ENCODE measurements at regions not wholly inside any gene's neighbourhood (a gene's known extent, or its start where the extent isn't known, plus 50 kb on each side); places are given as distances from the start of the nearest gene placed in this dataset.

GRCh38 chr1:60826320-60827094, 255.9 kb upstream of the NFIA start:
- Histone ChIP-seq H3K36me3 (ENCODE audit: control insufficient read depth in 4 of 4, insufficient read depth in 4 of 4, low read length in 3 of 4) (no peaks in the 10 kb centered on the region), H3K9me3 (ENCODE audit: control extremely low read depth in 1 of 5, control insufficient read depth in 4 of 5, insufficient read depth in 2 of 5, low read depth in 1 of 5, low read length in 4 of 5) (peaks cover 0 to 3% (median 0%) of the 10 kb centered on the region in 5 experiments), H3K27ac (ENCODE audit: insufficient read depth in 1 of 2, low read depth in 1 of 2, low read length in 2 of 2, poor library complexity in 1 of 2, severe bottlenecking in 2 of 2) (no peak overlapping the region), H3K4me3 (ENCODE audit: control insufficient read depth in 1 of 7, extremely low read depth in 1 of 7, insufficient read depth in 4 of 7, low read depth in 2 of 7, low read length in 6 of 7) (no peak overlapping the region), H3K4me1 (ENCODE audit: control extremely low read depth in 1 of 4, control insufficient read depth in 4 of 4, insufficient read depth in 4 of 4, low read length in 3 of 4) (peaks cover 0 to 3% (median under 1%) of the 10 kb centered on the region in 4 experiments), H3K27me3 (replicated peaks in 2 of 5; ENCODE audit: control insufficient read depth in 4 of 5, insufficient read depth in 5 of 5, low read length in 4 of 5) (no peaks in the 10 kb centered on the region)
- POLR2A ChIA-PET: no interaction called here
- CTCF ChIA-PET: interaction anchor here (0.7 to 1.6 kb wide), 2 partner anchors 10 to 41 kb away, joined by 3 to 5 read pairs; no protein-coding TSS in a partner anchor
- WGBS (ENCODE audit: insufficient coverage): no CpG with 5 or more reads among the region's 2 CpGs
- DNase-seq: no peak

- ChIA-PET POLR2A (no interaction called here), CTCF (interaction anchor here (0.7 to 1.6 kb wide), 2 partner anchors 9 to 42 kb away, joined by 3 to 5 read pairs; no protein-coding TSS in a partner anchor)
- H3K9me3 ChIP-seq (ENCODE audit: control extremely low read depth in 1 of 5, control insufficient read depth in 4 of 5, insufficient read depth in 2 of 5, low read depth in 1 of 5, low read length in 4 of 5): peaks cover 0 to 3% (median 0%) of the 10 kb centered on the region in 5 experiments
- no peak overlapping the region for H3K27ac ChIP-seq (ENCODE audit: insufficient read depth in 1 of 2, low read depth in 1 of 2, low read length in 2 of 2, poor library complexity in 1 of 2, severe bottlenecking in 2 of 2)
- no peaks in the 10 kb centered on the region for H3K36me3 ChIP-seq (ENCODE audit: control insufficient read depth in 4 of 4, insufficient read depth in 4 of 4, low read length in 3 of 4)
- H3K27me3 ChIP-seq (replicated peaks in 2 of 5; ENCODE audit: control insufficient read depth in 4 of 5, insufficient read depth in 5 of 5, low read length in 4 of 5): no peaks in the 10 kb centered on the region
- peak in 2 of 3 donors; percentile 29 to 37 for DNase-seq
- H3K4me3 ChIP-seq (ENCODE audit: control insufficient read depth in 1 of 7, extremely low read depth in 1 of 7, insufficient read depth in 4 of 7, low read depth in 2 of 7, low read length in 6 of 7): no peak overlapping the region
- 100% methylated on average over 1 of the region's 1 CpG for WGBS (ENCODE audit: insufficient coverage)
- H3K4me1 ChIP-seq (ENCODE audit: control extremely low read depth in 1 of 4, control insufficient read depth in 4 of 4, insufficient read depth in 4 of 4, low read length in 3 of 4): no peaks in the 10 kb centered on the region
Observed at GRCh38 chr1:60825593-60825992, 256.8 kb upstream of the NFIA start.

- POLR2A ChIA-PET: no interaction called here
- no CpG with 5 or more reads among the region's 1 CpG for WGBS (ENCODE audit: insufficient coverage)
- no peaks in the 10 kb centered on the region for H3K4me1 ChIP-seq (ENCODE audit: control extremely low read depth in 1 of 4, control insufficient read depth in 4 of 4, insufficient read depth in 4 of 4, low read length in 3 of 4)
- H3K9me3 ChIP-seq (ENCODE audit: control extremely low read depth in 1 of 5, control insufficient read depth in 4 of 5, insufficient read depth in 2 of 5, low read depth in 1 of 5, low read length in 4 of 5): peaks cover 0 to 3% (median 0%) of the 10 kb centered on the region in 5 experiments
- CTCF ChIA-PET: interaction anchor here (1.2 to 1.5 kb wide), 2 partner anchors 9 to 11 kb away, joined by 3 to 4 read pairs; no protein-coding TSS in a partner anchor
- H3K4me3 ChIP-seq (ENCODE audit: control insufficient read depth in 1 of 7, extremely low read depth in 1 of 7, insufficient read depth in 4 of 7, low read depth in 2 of 7, low read length in 6 of 7): no peak overlapping the region
- DNase-seq: no peak
- H3K36me3 ChIP-seq (ENCODE audit: control insufficient read depth in 4 of 4, insufficient read depth in 4 of 4, low read length in 3 of 4): no peaks in the 10 kb centered on the region
- no peaks in the 10 kb centered on the region for H3K27me3 ChIP-seq (replicated peaks in 2 of 5; ENCODE audit: control insufficient read depth in 4 of 5, insufficient read depth in 5 of 5, low read length in 4 of 5)
- H3K27ac ChIP-seq (ENCODE audit: insufficient read depth in 1 of 2, low read depth in 1 of 2, low read length in 2 of 2, poor library complexity in 1 of 2, severe bottlenecking in 2 of 2): no peak overlapping the region
Observed at GRCh38 chr1:60823151-60823550, 259.2 kb upstream of the NFIA start.

- H3K9me3 ChIP-seq (ENCODE audit: control extremely low read depth in 1 of 5, control insufficient read depth in 4 of 5, insufficient read depth in 2 of 5, low read depth in 1 of 5, low read length in 4 of 5): peaks cover 0 to 3% (median 0%) of the 10 kb centered on the region in 5 experiments
- ChIA-PET POLR2A (no interaction called here), CTCF (interaction anchor here (1.5 kb wide), 1 partner anchor 10 kb away, joined by 3 read pairs; no protein-coding TSS in a partner anchor)
- H3K27me3 ChIP-seq (replicated peaks in 2 of 5; ENCODE audit: control insufficient read depth in 4 of 5, insufficient read depth in 5 of 5, low read length in 4 of 5): no peaks in the 10 kb centered on the region
- WGBS (ENCODE audit: insufficient coverage): 100% methylated on average over 1 of the region's 1 CpG
- DNase-seq: no peak
- H3K4me3 ChIP-seq (ENCODE audit: control insufficient read depth in 1 of 7, extremely low read depth in 1 of 7, insufficient read depth in 4 of 7, low read depth in 2 of 7, low read length in 6 of 7): no peak overlapping the region
- no peaks in the 10 kb centered on the region for H3K4me1 ChIP-seq (ENCODE audit: control extremely low read depth in 1 of 4, control insufficient read depth in 4 of 4, insufficient read depth in 4 of 4, low read length in 3 of 4)
- H3K27ac ChIP-seq (ENCODE audit: insufficient read depth in 1 of 2, low read depth in 1 of 2, low read length in 2 of 2, poor library complexity in 1 of 2, severe bottlenecking in 2 of 2): no peak overlapping the region
- no peaks in the 10 kb centered on the region for H3K36me3 ChIP-seq (ENCODE audit: control insufficient read depth in 4 of 4, insufficient read depth in 4 of 4, low read length in 3 of 4)
Observed at GRCh38 chr1:60822252-60822651, 260.1 kb upstream of the NFIA start.

GRCh38 chr1:60821156-60821555, 261.2 kb upstream of the NFIA start:
- WGBS (ENCODE audit: insufficient coverage): 100% methylated on average over 1 of the region's 1 CpG

GRCh38 chr1:60818969-60819701, 263.2 kb upstream of the NFIA start:
- 100% methylated on average over 1 of the region's 4 CpGs for WGBS (ENCODE audit: insufficient coverage)
- peaks cover 0 to under 1% (median 0%) of the 10 kb centered on the region in 4 experiments for H3K4me1 ChIP-seq (ENCODE audit: control extremely low read depth in 1 of 4, control insufficient read depth in 4 of 4, insufficient read depth in 4 of 4, low read length in 3 of 4)
- no peak for DNase-seq
- no peaks in the 10 kb centered on the region for H3K36me3 ChIP-seq (ENCODE audit: control insufficient read depth in 4 of 4, insufficient read depth in 4 of 4, low read length in 3 of 4)
- H3K4me3 ChIP-seq (ENCODE audit: control insufficient read depth in 1 of 7, extremely low read depth in 1 of 7, insufficient read depth in 4 of 7, low read depth in 2 of 7, low read length in 6 of 7): no peak overlapping the region
- no peaks in the 10 kb centered on the region for H3K27me3 ChIP-seq (replicated peaks in 2 of 5; ENCODE audit: control insufficient read depth in 4 of 5, insufficient read depth in 5 of 5, low read length in 4 of 5)
- no peak overlapping the region for H3K27ac ChIP-seq (ENCODE audit: insufficient read depth in 1 of 2, low read depth in 1 of 2, low read length in 2 of 2, poor library complexity in 1 of 2, severe bottlenecking in 2 of 2)
- peaks cover 0 to 2% (median 0%) of the 10 kb centered on the region in 5 experiments for H3K9me3 ChIP-seq (ENCODE audit: control extremely low read depth in 1 of 5, control insufficient read depth in 4 of 5, insufficient read depth in 2 of 5, low read depth in 1 of 5, low read length in 4 of 5)
- ChIA-PET POLR2A (no interaction called here), CTCF (no interaction called here)

More at GRCh38 chr1:60821156-60821555, 261.2 kb upstream of the NFIA start:
- Histone ChIP-seq H3K4me3 (ENCODE audit: control insufficient read depth in 1 of 7, extremely low read depth in 1 of 7, insufficient read depth in 4 of 7, low read depth in 2 of 7, low read length in 6 of 7) (no peak overlapping the region), H3K27me3 (replicated peaks in 2 of 5; ENCODE audit: control insufficient read depth in 4 of 5, insufficient read depth in 5 of 5, low read length in 4 of 5) (no peaks in the 10 kb centered on the region), H3K36me3 (ENCODE audit: control insufficient read depth in 4 of 4, insufficient read depth in 4 of 4, low read length in 3 of 4) (no peaks in the 10 kb centered on the region), H3K9me3 (ENCODE audit: control extremely low read depth in 1 of 5, control insufficient read depth in 4 of 5, insufficient read depth in 2 of 5, low read depth in 1 of 5, low read length in 4 of 5) (peaks cover 0 to 2% (median 0%) of the 10 kb centered on the region in 5 experiments), H3K27ac (ENCODE audit: insufficient read depth in 1 of 2, low read depth in 1 of 2, low read length in 2 of 2, poor library complexity in 1 of 2, severe bottlenecking in 2 of 2) (no peak overlapping the region), H3K4me1 (ENCODE audit: control extremely low read depth in 1 of 4, control insufficient read depth in 4 of 4, insufficient read depth in 4 of 4, low read length in 3 of 4) (no peaks in the 10 kb centered on the region)
- CTCF ChIA-PET: no interaction called here
- DNase-seq: no peak
- POLR2A ChIA-PET: no interaction called here

DNA sequence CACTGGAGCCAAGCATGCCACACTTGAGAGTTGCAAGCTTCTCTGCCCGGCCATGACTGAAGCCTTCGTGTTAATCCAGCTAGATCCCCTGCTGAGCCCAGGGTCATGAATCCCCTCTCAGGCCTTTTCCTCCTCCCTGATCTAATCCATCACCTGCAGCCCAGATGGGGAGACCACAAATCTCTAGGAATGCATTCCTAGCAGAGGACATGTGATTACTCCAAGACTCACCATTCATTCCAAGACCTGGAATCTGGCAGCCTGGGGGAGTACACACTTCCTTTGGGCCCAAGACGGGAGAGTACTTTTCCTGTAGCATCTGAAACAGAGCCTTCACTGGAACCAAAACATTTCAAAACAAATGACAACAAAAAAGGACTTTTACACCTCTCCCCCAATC, 269.3 kb upstream of the NFIA start:
- Histone ChIP-seq H3K36me3 (ENCODE audit: control insufficient read depth in 4 of 4, insufficient read depth in 4 of 4, low read length in 3 of 4) (no peaks in the 10 kb centered on the region), H3K27me3 (replicated peaks in 2 of 5; ENCODE audit: control insufficient read depth in 4 of 5, insufficient read depth in 5 of 5, low read length in 4 of 5) (no peaks in the 10 kb centered on the region), H3K4me1 (ENCODE audit: control extremely low read depth in 1 of 4, control insufficient read depth in 4 of 4, insufficient read depth in 4 of 4, low read length in 3 of 4) (peaks cover 0 to 2% (median 0%) of the 10 kb centered on the region in 4 experiments), H3K4me3 (ENCODE audit: control insufficient read depth in 1 of 7, extremely low read depth in 1 of 7, insufficient read depth in 4 of 7, low read depth in 2 of 7, low read length in 6 of 7) (no peak overlapping the region), H3K9me3 (ENCODE audit: control extremely low read depth in 1 of 5, control insufficient read depth in 4 of 5, insufficient read depth in 2 of 5, low read depth in 1 of 5, low read length in 4 of 5) (no peaks in the 10 kb centered on the region), H3K27ac (ENCODE audit: insufficient read depth in 1 of 2, low read depth in 1 of 2, low read length in 2 of 2, poor library complexity in 1 of 2, severe bottlenecking in 2 of 2) (no peak overlapping the region)
- ChIA-PET CTCF (no interaction called here), POLR2A (no interaction called here)
- no peak for DNase-seq
- 100% methylated on average over 2 of the region's 3 CpGs for WGBS (ENCODE audit: insufficient coverage)
